ENCODE measurements at regions not wholly inside any gene's neighbourhood (a gene's known extent, or its start where the extent isn't known, plus 50 kb on each side); places are given as distances from the start of the nearest gene placed in this dataset.
"Not testable (repeated sequence)": the region's sequence is repeated elsewhere in the genome, so short reads cannot be mapped to it uniquely, and the experiment has no call there.

GRCh38 chr7:152594801-152595200 lies 81.1 kb downstream of the XRCC2 start:
- DNase-seq (ENCODE audit: low spot score), result no peak

- DNase-seq (ENCODE audit: low spot score), result no peak
Observed at GRCh38 chr7:152591976-152592375, 84.0 kb downstream of the XRCC2 start.

GRCh38 chr7:152590481-152590880 lies 85.5 kb downstream of the XRCC2 start:
- DNase-seq (ENCODE audit: low spot score), result no peak

GRCh38 chr7:152589821-152590220 lies 86.1 kb downstream of the XRCC2 start:
- not testable (repeated sequence) for DNase-seq (ENCODE audit: low spot score)

GRCh38 chr7:152588350-152588749 lies 87.6 kb downstream of the XRCC2 start:
- no peak for DNase-seq (ENCODE audit: low spot score)

GRCh38 chr7:152587366-152587765 lies 88.6 kb downstream of the XRCC2 start:
- no peak for DNase-seq (ENCODE audit: low spot score)

- no peak for DNase-seq (ENCODE audit: low spot score)
Observed at GRCh38 chr7:152583006-152583405, 92.9 kb downstream of the XRCC2 start.

GRCh38 chr7:152579070-152579469 lies 96.9 kb downstream of the XRCC2 start:
- no peak for DNase-seq (ENCODE audit: low spot score)

GRCh38 chr7:152577339-152577738 lies 98.6 kb downstream of the XRCC2 start:
- no peak for DNase-seq (ENCODE audit: low spot score)

- DNase-seq (ENCODE audit: low spot score), result no peak
Observed at GRCh38 chr7:152574892-152575548, 100.9 kb downstream of the XRCC2 start.

GRCh38 chr7:152573186-152573585 lies 102.8 kb downstream of the XRCC2 start:
- not testable (repeated sequence) for DNase-seq (ENCODE audit: low spot score)

GRCh38 chr7:152572101-152572500 lies 103.8 kb downstream of the XRCC2 start:
- no peak for DNase-seq (ENCODE audit: low spot score)

GRCh38 chr7:152571068-152571467 lies 104.9 kb downstream of the XRCC2 start:
- DNase-seq (ENCODE audit: low spot score), result no peak

- no peak for DNase-seq (ENCODE audit: low spot score)
Observed at GRCh38 chr7:152568972-152569371, 107.0 kb downstream of the XRCC2 start.

GRCh38 chr7:152565731-152566130 lies 110.2 kb downstream of the XRCC2 start:
- DNase-seq (ENCODE audit: low spot score), result no peak

- no peak for DNase-seq (ENCODE audit: low spot score)
Observed at GRCh38 chr7:152564656-152565250, 111.2 kb downstream of the XRCC2 start.

GRCh38 chr7:152556013-152556755 lies 119.8 kb downstream of the XRCC2 start:
- DNase-seq (ENCODE audit: low spot score), result no peak

GRCh38 chr7:152553671-152554317 lies 118.0 kb upstream of the KMT2C start:
- no peak for DNase-seq (ENCODE audit: low spot score)

- DNase-seq (ENCODE audit: low spot score), result no peak
Observed at GRCh38 chr7:152551304-152552036, 115.7 kb upstream of the KMT2C start.

- no peak for DNase-seq (ENCODE audit: low spot score)
Observed at GRCh38 chr7:152544971-152545619, 109.3 kb upstream of the KMT2C start.

- DNase-seq (ENCODE audit: low spot score), result no peak
Observed at GRCh38 chr7:152544481-152544927, 108.7 kb upstream of the KMT2C start.

Measured in activated CD4-positive, alpha-beta T cell treated with anti-CD3 and anti-CD28 coated beads, Interleukin-2, Interleukin-4, amounts not matched to agents 100 ng/mL and 50 ng/mL, durations not matched to agents 16 hours and 8 hours (primary cell).